CD14-positive monocyte (primary cell): ENCODE measurements at regions not wholly inside any gene's neighbourhood (a gene's known extent, or its start where the extent isn't known, plus 50 kb on each side); places are given as distances from the start of the nearest gene placed in this dataset.

Experiments
- DNase-seq, 3 donors: peaks; one replicate each; pipeline ENCODE4 v3.0.0-alpha.2; 2011 to 2022
- H2AFZ ChIP-seq: 2 replicates; pipeline ENCODE4 v1.6.0; 2012; ENCODE audit warnings: mild to moderate bottlenecking, low read depth, low read length, inconsistent platforms; ENCODE audit not compliant: insufficient read depth, poor library complexity, severe bottlenecking
- H3K27ac ChIP-seq, 2 donors: 1 replicate in 1 of 2; 2 replicates in 1 of 2; pipeline ENCODE4 v1.5.1; 2012 to 2013; ENCODE audit warnings: low read length in 2 of 2, control low read depth in 1 of 2, inconsistent platforms in 1 of 2, low read depth in 1 of 2, mild to moderate bottlenecking in 1 of 2
- H3K27me3 ChIP-seq, 2 donors: one replicate each; pipeline versions ENCODE4 v1.6.0 to v1.6.1; 2011 to 2013; ENCODE audit warnings: low read length in 2 of 2; ENCODE audit not compliant: control insufficient read depth in 2 of 2, insufficient read depth in 2 of 2
- H3K36me3 ChIP-seq, 2 donors: replicated peaks in 1 of 2; 1 replicate in 1 of 2; 2 replicates in 1 of 2; pipeline versions ENCODE4 v1.5.1 to v1.6.1; 2012 to 2013; ENCODE audit warnings: low read length in 2 of 2, control low read depth in 1 of 2, inconsistent platforms in 1 of 2, mild to moderate bottlenecking in 1 of 2; ENCODE audit not compliant: insufficient read depth in 2 of 2, control insufficient read depth in 1 of 2
- H3K4me1 ChIP-seq, 2 donors: 1 replicate in 1 of 2; 2 replicates in 1 of 2; pipeline versions ENCODE4 v1.5.1 to v1.6.1; 2012 to 2013; ENCODE audit warnings: low read length in 2 of 2, control low read depth in 1 of 2, inconsistent platforms in 1 of 2, mild to moderate bottlenecking in 1 of 2, moderate library complexity in 1 of 2; ENCODE audit not compliant: insufficient read depth in 2 of 2, control insufficient read depth in 1 of 2
- H3K4me2 ChIP-seq: replicated peaks from 2 replicates; pipeline ENCODE3; 2012; ENCODE audit warnings: low read length, moderate library complexity, mild to moderate bottlenecking; ENCODE audit not compliant: poor library complexity, severe bottlenecking; ENCODE audit errors: extremely low read depth
- H3K4me3 ChIP-seq, 3 experiments: fragments of 200-600 bp in 1 of 3; sonication (generic) in 1 of 3; replicated peaks in 1 of 3; 1 replicate in 2 of 3; 2 replicates in 1 of 3; pipeline ENCODE4 v1.5.1; 2011 to 2013; ENCODE audit warnings: low read length in 3 of 3, mild to moderate bottlenecking in 3 of 3, control low read depth in 2 of 3, low read depth in 2 of 3, inconsistent platforms in 1 of 3, moderate library complexity in 1 of 3
- H3K79me2 ChIP-seq: 2 replicates; pipeline ENCODE4 v1.6.0; 2012; ENCODE audit warnings: mild to moderate bottlenecking, control low read depth, inconsistent platforms, low read length, moderate library complexity; ENCODE audit not compliant: insufficient read depth
- H3K9ac ChIP-seq: 2 replicates; pipeline ENCODE4 v1.6.0; 2017; ENCODE audit warnings: low read length, mild to moderate bottlenecking; ENCODE audit not compliant: insufficient read depth, poor library complexity, severe bottlenecking
- H3K9me3 ChIP-seq, 2 donors: replicated peaks in 1 of 2; 1 replicate in 1 of 2; 2 replicates in 1 of 2; pipeline versions ENCODE4 v1.5.1 to v1.6.1; 2012 to 2013; ENCODE audit warnings: low read length in 2 of 2, control low read depth in 1 of 2; ENCODE audit not compliant: control insufficient read depth in 1 of 2, insufficient read depth in 1 of 2
- H4K20me1 ChIP-seq: 2 replicates; pipeline ENCODE4 v1.6.0; 2012; ENCODE audit warnings: mild to moderate bottlenecking, low read length, control low read depth, moderate library complexity; ENCODE audit not compliant: insufficient read depth
- H3K27ac Mint-ChIP-seq, 7 donors: one replicate each; pipeline ENCODE4 v1.8.0; 2020; ENCODE audit warnings: mild to moderate bottlenecking in 7 of 7, mixed read lengths in 7 of 7, moderate library complexity in 6 of 7, inconsistent platforms in 2 of 7
- H3K27me3 Mint-ChIP-seq, 3 donors: one replicate each; pipeline ENCODE4 v1.8.0; 2021 to 2022; ENCODE audit warnings: low read depth in 3 of 3, mild to moderate bottlenecking in 3 of 3, mixed read lengths in 3 of 3, moderate library complexity in 3 of 3, inconsistent platforms in 1 of 3
- H3K36me3 Mint-ChIP-seq, 2 donors: one replicate each; pipeline ENCODE4 v1.8.0; 2020; ENCODE audit warnings: mixed read lengths in 2 of 2, inconsistent platforms in 1 of 2, mild to moderate bottlenecking in 1 of 2
- H3K4me1 Mint-ChIP-seq: one replicate; pipeline ENCODE4 v1.8.0; 2020; ENCODE audit warnings: mild to moderate bottlenecking, mixed read lengths
- H3K4me3 Mint-ChIP-seq, 2 donors: one replicate each; pipeline ENCODE4 v1.8.0; 2020; ENCODE audit warnings: mild to moderate bottlenecking in 2 of 2, mixed read lengths in 2 of 2, moderate library complexity in 1 of 2
- H3K9me3 Mint-ChIP-seq, 7 donors: one replicate each; pipeline ENCODE4 v1.8.0; 2020 to 2022; ENCODE audit warnings: mixed read lengths in 7 of 7, mild to moderate bottlenecking in 6 of 7, moderate library complexity in 6 of 7, inconsistent platforms in 2 of 7
- whole genome bisulfite sequencing: methylation state at CpG from one replicate; pipeline ENCODE4 v1.1.5; 2013; ENCODE audit warnings: missing lambda C conversion rate; ENCODE audit not compliant: insufficient coverage; 5-methylcytosine and 5-hydroxymethylcytosine counted together
- intact Hi-C, 2 donors: fragments of 100-400 bp; cut with micrococcal nuclease; formaldehyde crosslinking; loops; one replicate each; pipeline versions ENCODE4 v1.15.0 to v1.15.1; 2023
- TF ChIP-seq, protein P1 (sequence below): fragments of 200-600 bp; IDR thresholded peaks from one replicate; pipeline ENCODE4 v1.8.0; 2022; ENCODE audit warnings: antibody characterized with exemption, mild to moderate bottlenecking

DNA sequence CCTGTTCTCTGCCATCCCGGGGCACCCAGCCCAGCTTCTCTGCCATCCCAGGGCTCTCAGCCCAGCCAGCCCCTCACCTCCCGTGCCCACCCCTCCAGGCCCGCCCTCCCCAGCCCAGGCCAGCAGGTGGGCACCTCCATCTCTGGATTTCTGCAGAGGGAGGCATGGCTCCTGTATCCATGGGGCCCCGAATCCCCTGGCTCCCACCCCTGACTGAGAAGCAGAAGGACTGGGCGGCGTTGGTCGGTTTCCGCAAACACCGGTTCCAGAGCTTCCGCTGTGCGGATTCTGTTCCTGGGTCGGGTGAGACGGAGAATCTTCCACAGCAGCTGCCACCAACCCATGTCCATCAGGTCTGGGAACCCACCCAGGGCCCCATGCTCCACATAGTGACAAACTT is 240.3 kb downstream of the BRD1 start:
- no peak overlapping the region for H3K27ac ChIP-seq
- Mint-ChIP-seq H3K9me3 (peaks cover 0 to 6% (median 3%) of the 10 kb centered on the region in 7 donors), H3K4me3 (no peak overlapping the region), H3K27ac (no peak overlapping the region), H3K36me3 (peaks cover 32 to 35% of the 10 kb centered on the region in 2 donors), H3K4me1 (no peaks in the 10 kb centered on the region), H3K27me3 (peaks cover 0 to 2% (median 1%) of the 10 kb centered on the region in 3 donors)
- DNase-seq = no peak
- TF ChIP-seq, protein P1, sequence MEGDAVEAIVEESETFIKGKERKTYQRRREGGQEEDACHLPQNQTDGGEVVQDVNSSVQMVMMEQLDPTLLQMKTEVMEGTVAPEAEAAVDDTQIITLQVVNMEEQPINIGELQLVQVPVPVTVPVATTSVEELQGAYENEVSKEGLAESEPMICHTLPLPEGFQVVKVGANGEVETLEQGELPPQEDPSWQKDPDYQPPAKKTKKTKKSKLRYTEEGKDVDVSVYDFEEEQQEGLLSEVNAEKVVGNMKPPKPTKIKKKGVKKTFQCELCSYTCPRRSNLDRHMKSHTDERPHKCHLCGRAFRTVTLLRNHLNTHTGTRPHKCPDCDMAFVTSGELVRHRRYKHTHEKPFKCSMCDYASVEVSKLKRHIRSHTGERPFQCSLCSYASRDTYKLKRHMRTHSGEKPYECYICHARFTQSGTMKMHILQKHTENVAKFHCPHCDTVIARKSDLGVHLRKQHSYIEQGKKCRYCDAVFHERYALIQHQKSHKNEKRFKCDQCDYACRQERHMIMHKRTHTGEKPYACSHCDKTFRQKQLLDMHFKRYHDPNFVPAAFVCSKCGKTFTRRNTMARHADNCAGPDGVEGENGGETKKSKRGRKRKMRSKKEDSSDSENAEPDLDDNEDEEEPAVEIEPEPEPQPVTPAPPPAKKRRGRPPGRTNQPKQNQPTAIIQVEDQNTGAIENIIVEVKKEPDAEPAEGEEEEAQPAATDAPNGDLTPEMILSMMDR = no peak
- H3K9me3 ChIP-seq = no peaks in the 10 kb centered on the region
- 100% methylated on average over 3 of the region's 13 CpGs for WGBS
- intact Hi-C loops = no loop called here
- H4K20me1 ChIP-seq = peaks cover 22% of the 10 kb centered on the region
- no peaks in the 10 kb centered on the region for H3K4me1 ChIP-seq
- no peak overlapping the region for H3K4me2 ChIP-seq
- no peaks in the 10 kb centered on the region for H3K27me3 ChIP-seq
- no peaks in the 10 kb centered on the region for H3K36me3 ChIP-seq
- no peak overlapping the region for H3K9ac ChIP-seq
- H3K4me3 ChIP-seq = no peak overlapping the region
- no peaks in the 10 kb centered on the region for H3K79me2 ChIP-seq
- H2AFZ ChIP-seq = no peak overlapping the region

DNA sequence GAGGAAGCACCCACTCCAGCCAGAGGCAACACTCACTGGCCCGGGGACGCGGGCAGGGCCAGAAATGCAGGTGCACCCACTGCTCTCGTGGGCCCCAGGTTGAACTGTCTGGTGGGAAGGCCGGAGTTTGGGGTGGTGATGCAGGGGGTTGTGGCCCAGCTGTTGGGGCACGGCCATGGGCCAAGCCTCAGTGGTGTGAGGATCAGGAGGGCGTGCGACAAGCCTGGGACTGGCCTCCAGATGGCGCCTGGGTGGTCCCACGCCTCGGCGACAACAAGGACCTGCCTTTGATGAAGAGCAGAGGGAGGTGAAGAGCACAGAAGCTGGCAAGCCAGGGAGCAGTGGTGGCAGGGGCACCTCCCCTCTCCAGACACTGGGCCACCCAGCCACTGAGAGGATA is 240.8 kb downstream of the BRD1 start:
- Mint-ChIP-seq H3K27me3 (peaks cover 0 to 2% (median 1%) of the 10 kb centered on the region in 3 donors), H3K36me3 (peaks cover 32 to 34% of the 10 kb centered on the region in 2 donors), H3K9me3 (peaks cover 0 to 6% (median 3%) of the 10 kb centered on the region in 7 donors), H3K27ac (peak overlapping the region in 1 of 7 donors; percentile 40), H3K4me1 (no peaks in the 10 kb centered on the region), H3K4me3 (no peak overlapping the region)
- intact Hi-C loops = no loop called here
- H3K9me3 ChIP-seq = peaks cover 1 to 4% of the 10 kb centered on the region in 2 donors
- no peak for DNase-seq
- 76% methylated on average over 5 of the region's 12 CpGs for WGBS
- H3K4me1 ChIP-seq = no peaks in the 10 kb centered on the region
- no peaks in the 10 kb centered on the region for H3K36me3 ChIP-seq
- no peak overlapping the region for H3K4me2 ChIP-seq
- H2AFZ ChIP-seq = no peak overlapping the region
- H3K4me3 ChIP-seq = no peak overlapping the region
- no peaks in the 10 kb centered on the region for H3K27me3 ChIP-seq
- TF ChIP-seq, protein P1 = no peak
- H3K9ac ChIP-seq = no peak overlapping the region
- no peak overlapping the region for H3K27ac ChIP-seq
- peaks cover 16% of the 10 kb centered on the region for H4K20me1 ChIP-seq
- H3K79me2 ChIP-seq = no peaks in the 10 kb centered on the region
